H9 (cell line): ENCODE measurements at regions not wholly inside any gene's neighbourhood (a gene's known extent, or its start where the extent isn't known, plus 50 kb on each side); places are given as distances from the start of the nearest gene placed in this dataset.

ENCODE experiments used
- DNase-seq: peaks from one replicate; pipeline ENCODE4 v3.0.0-alpha.2; 2017
- H2AFZ ChIP-seq: one replicate; pipeline ENCODE4 v1.6.1; 2013; ENCODE audit warnings: mild to moderate bottlenecking, low read length, control low read depth, moderate library complexity
- H2AK5ac ChIP-seq: 2 replicates; pipeline ENCODE4 v1.6.1; 2013; ENCODE audit warnings: low read length, control low read depth, mixed read lengths; ENCODE audit not compliant: insufficient read length
- H2BK120ac ChIP-seq: one replicate; pipeline ENCODE4 v1.6.1; 2013; ENCODE audit warnings: low read depth, mild to moderate bottlenecking, low read length, control low read depth, inconsistent platforms; ENCODE audit not compliant: poor library complexity, severe bottlenecking
- H2BK12ac ChIP-seq: 2 replicates; pipeline ENCODE4 v1.6.1; 2013; ENCODE audit warnings: low read length, control low read depth, mixed read lengths, low read depth; ENCODE audit not compliant: insufficient read length
- H2BK15ac ChIP-seq: 2 replicates; pipeline ENCODE4 v1.6.1; 2013; ENCODE audit warnings: low read depth, low read length, control low read depth
- H2BK20ac ChIP-seq: one replicate; pipeline ENCODE4 v1.6.1; 2013; ENCODE audit warnings: low read depth, mild to moderate bottlenecking, low read length, control low read depth, inconsistent platforms; ENCODE audit not compliant: poor library complexity, severe bottlenecking
- H2BK5ac ChIP-seq: 2 replicates; pipeline ENCODE4 v1.6.1; 2013; ENCODE audit warnings: low read length, control low read depth, mixed read lengths; ENCODE audit not compliant: insufficient read length
- H3K14ac ChIP-seq: 2 replicates; pipeline ENCODE4 v1.6.1; 2013; ENCODE audit warnings: low read length, control low read depth; ENCODE audit not compliant: insufficient read depth
- H3K18ac ChIP-seq: 2 replicates; pipeline ENCODE4 v1.6.1; 2013; ENCODE audit warnings: low read depth, mild to moderate bottlenecking, mixed read lengths, low read length, control low read depth; ENCODE audit not compliant: insufficient read length
- H3K23ac ChIP-seq: 2 replicates; pipeline ENCODE4 v1.6.1; 2013; ENCODE audit warnings: low read length, control low read depth, mixed read lengths, low read depth; ENCODE audit not compliant: insufficient read length
- H3K23me2 ChIP-seq: 2 replicates; pipeline ENCODE4 v1.6.1; 2013; ENCODE audit warnings: low read depth, mild to moderate bottlenecking, mixed read lengths, low read length, control low read depth; ENCODE audit not compliant: insufficient read length, poor library complexity, severe bottlenecking
- H3K27ac ChIP-seq: 2 replicates; pipeline ENCODE4 v1.5.1; 2013; ENCODE audit warnings: low read length, control low read depth, mixed read lengths, low read depth; ENCODE audit not compliant: insufficient read length
- H3K27me3 ChIP-seq: 2 replicates; pipeline ENCODE4 v1.6.1; 2013; ENCODE audit warnings: low read length, control low read depth, inconsistent platforms; ENCODE audit not compliant: insufficient read depth
- H3K4ac ChIP-seq: 2 replicates; pipeline ENCODE4 v1.6.1; 2013; ENCODE audit warnings: low read depth, mild to moderate bottlenecking, control low read depth, inconsistent platforms, low read length, moderate library complexity
- H3K4me1 ChIP-seq: 2 replicates; pipeline ENCODE4 v1.6.1; 2013; ENCODE audit warnings: low read length, control low read depth, inconsistent platforms; ENCODE audit not compliant: insufficient read depth
- H3K4me2 ChIP-seq: 2 replicates; pipeline ENCODE4 v1.6.1; 2013; ENCODE audit warnings: low read length, control low read depth, mixed read lengths; ENCODE audit not compliant: insufficient read length, insufficient read depth
- H3K56ac ChIP-seq: 2 replicates; pipeline ENCODE4 v1.6.1; 2013; ENCODE audit warnings: low read depth, mild to moderate bottlenecking, mixed read lengths, low read length, control low read depth; ENCODE audit not compliant: insufficient read length
- H3K79me1 ChIP-seq: 2 replicates; pipeline ENCODE4 v1.6.1; 2013; ENCODE audit warnings: low read depth, mild to moderate bottlenecking, moderate library complexity, low read length, control low read depth, inconsistent platforms; ENCODE audit not compliant: insufficient read depth, poor library complexity, severe bottlenecking
- H3K79me2 ChIP-seq: 2 replicates; pipeline ENCODE4 v1.6.1; 2013; ENCODE audit warnings: low read length, control low read depth, inconsistent platforms; ENCODE audit not compliant: insufficient read depth
- H3K9ac ChIP-seq: 2 replicates; pipeline ENCODE4 v1.6.1; 2013; ENCODE audit warnings: low read length, control low read depth, mixed read lengths; ENCODE audit not compliant: insufficient read length; ENCODE audit errors: extremely low read depth
- H3K9me3 ChIP-seq: one replicate; pipeline ENCODE4 v1.6.1; 2013; ENCODE audit warnings: low read depth, low read length, inconsistent platforms; ENCODE audit not compliant: control insufficient read depth
- H3T11ph ChIP-seq: one replicate; pipeline ENCODE4 v1.6.1; 2013; ENCODE audit warnings: mild to moderate bottlenecking, low read length, control low read depth, inconsistent platforms
- H4K20me1 ChIP-seq: one replicate; pipeline ENCODE4 v1.6.1; 2013; ENCODE audit not compliant: control insufficient read depth, insufficient read length, insufficient read depth
- H4K5ac ChIP-seq: 2 replicates; pipeline ENCODE4 v1.6.1; 2013; ENCODE audit warnings: low read depth, mild to moderate bottlenecking, mixed read lengths, low read length, control low read depth; ENCODE audit not compliant: insufficient read length
- H4K8ac ChIP-seq: replicated peaks from 2 replicates; pipeline ENCODE4 v1.6.1; 2013; ENCODE audit warnings: low read length, control low read depth, mixed read lengths, low read depth; ENCODE audit not compliant: insufficient read length
- H4K91ac ChIP-seq: 2 replicates; pipeline ENCODE4 v1.6.1; 2013; ENCODE audit warnings: low read depth, mild to moderate bottlenecking, moderate library complexity, mixed read lengths, low read length, control low read depth; ENCODE audit not compliant: insufficient read length
- H3K27ac Mint-ChIP-seq, 3 experiments: 2 replicates in 2 of 3; 3 replicates in 1 of 3; pipeline ENCODE4 v1.8.0; 2020 to 2021; ENCODE audit warnings: mixed read lengths in 3 of 3, mild to moderate bottlenecking in 1 of 3, moderate library complexity in 1 of 3
- H3K27me3 Mint-ChIP-seq: 2 replicates; pipeline ENCODE4 v1.8.0; 2021; ENCODE audit warnings: low read depth, mild to moderate bottlenecking, moderate library complexity, mixed read lengths
- H3K36me3 Mint-ChIP-seq, 3 experiments: 2 replicates in 2 of 3; 3 replicates in 1 of 3; pipeline ENCODE4 v1.8.0; 2020 to 2021; ENCODE audit warnings: low read depth in 3 of 3, mixed read lengths in 3 of 3; ENCODE audit not compliant: insufficient read depth in 1 of 3
- H3K4me1 Mint-ChIP-seq, 2 experiments: 2 replicates each; pipeline ENCODE4 v1.8.0; 2020; ENCODE audit warnings: mixed read lengths in 2 of 2
- H3K4me3 Mint-ChIP-seq, 2 experiments: 2 replicates in 1 of 2; 3 replicates in 1 of 2; pipeline ENCODE4 v1.8.0; 2020 to 2021; ENCODE audit warnings: mild to moderate bottlenecking in 2 of 2, mixed read lengths in 2 of 2, moderate library complexity in 1 of 2
- H3K9me3 Mint-ChIP-seq, 2 experiments: 2 replicates in 1 of 2; 3 replicates in 1 of 2; pipeline ENCODE4 v1.8.0; 2020; ENCODE audit warnings: mild to moderate bottlenecking in 2 of 2, mixed read lengths in 2 of 2, moderate library complexity in 1 of 2
- CTCF ChIP-seq: fragments of 200-600 bp; sonication (generic); conservative IDR thresholded peaks from 3 replicates; pipeline ENCODE4 v1.8.0; 2021; ENCODE audit warnings: antibody characterized with exemption, mild to moderate bottlenecking
- WGBS: extraction: QIAGEN DNeasy Blood & Tissue Kit; methylation state at CpG from one replicate; pipeline ENCODE4 v1.1.7; 2013; ENCODE audit warnings: missing lambda C conversion rate, low lambda C conversion rate, mixed read lengths; ENCODE audit not compliant: insufficient read length; ENCODE audit errors: extremely low coverage; 5-methylcytosine and 5-hydroxymethylcytosine counted together

- no peaks in the 10 kb centered on the region for H3K79me1 ChIP-seq
- H4K5ac ChIP-seq, result no peak overlapping the region
- WGBS, result no CpG with 5 or more reads among the region's 4 CpGs
- Mint-ChIP-seq H3K4me1 (peaks cover 23 to 27% of the 10 kb centered on the region in 2 experiments), H3K27ac (no peak overlapping the region), H3K9me3 (peaks cover 11 to 17% of the 10 kb centered on the region in 2 experiments; a peak in 4 of 5 replicates), H3K27me3 (peaks cover 3% of the 10 kb centered on the region), H3K4me3 (no peak overlapping the region), H3K36me3 (peaks cover 2 to 17% (median 6%) of the 10 kb centered on the region in 3 experiments; a peak in 6 of 7 replicates)
- H3K4ac ChIP-seq, result no peak overlapping the region
- no peaks in the 10 kb centered on the region for H4K20me1 ChIP-seq
- no peak overlapping the region for H3K23ac ChIP-seq
- no peak overlapping the region for H2BK20ac ChIP-seq
- H2BK15ac ChIP-seq, result no peak overlapping the region
- H2AK5ac ChIP-seq, result no peak overlapping the region
- no peaks in the 10 kb centered on the region for H3K27me3 ChIP-seq
- no peaks in the 10 kb centered on the region for H3K9me3 ChIP-seq
- no peak overlapping the region for H3K27ac ChIP-seq
- H2BK12ac ChIP-seq, result no peak overlapping the region
- H3K9ac ChIP-seq, result no peak overlapping the region
- H2AFZ ChIP-seq, result no peak overlapping the region
- no peak overlapping the region for H4K91ac ChIP-seq
- H3K56ac ChIP-seq, result no peak overlapping the region
- H3K23me2 ChIP-seq, result no peaks in the 10 kb centered on the region
- no peak overlapping the region for H2BK5ac ChIP-seq
- DNase-seq, result no peak
- peaks cover 7% of the 10 kb centered on the region; the same call in 1 of the 2 replicates for H3K4me1 ChIP-seq
- H3K18ac ChIP-seq, result no peak overlapping the region
- H3K14ac ChIP-seq, result no peak overlapping the region
- H4K8ac ChIP-seq, result no peak overlapping the region
- no peak overlapping the region for H3T11ph ChIP-seq
- no peaks in the 10 kb centered on the region for H3K79me2 ChIP-seq
- no peak overlapping the region for H3K4me2 ChIP-seq
- no peak for TF ChIP-seq CTCF
- no peak overlapping the region for H2BK120ac ChIP-seq
Measured at GRCh38 chr7:68692511-68692910, 905.8 kb upstream of the AUTS2 start.
